Left renal pelvis (tissue), 4 donors: ENCODE measurements at regions not wholly inside any gene's neighbourhood (a gene's known extent, or its start where the extent isn't known, plus 50 kb on each side); places are given as distances from the start of the nearest gene placed in this dataset.

Source experiments
- DNase-seq, 4 donors: peaks; one replicate each; pipeline ENCODE4 v3.0.0-alpha.2; 2013; ENCODE audit warnings: low read depth in 4 of 4, low spot score in 3 of 4

DNA sequence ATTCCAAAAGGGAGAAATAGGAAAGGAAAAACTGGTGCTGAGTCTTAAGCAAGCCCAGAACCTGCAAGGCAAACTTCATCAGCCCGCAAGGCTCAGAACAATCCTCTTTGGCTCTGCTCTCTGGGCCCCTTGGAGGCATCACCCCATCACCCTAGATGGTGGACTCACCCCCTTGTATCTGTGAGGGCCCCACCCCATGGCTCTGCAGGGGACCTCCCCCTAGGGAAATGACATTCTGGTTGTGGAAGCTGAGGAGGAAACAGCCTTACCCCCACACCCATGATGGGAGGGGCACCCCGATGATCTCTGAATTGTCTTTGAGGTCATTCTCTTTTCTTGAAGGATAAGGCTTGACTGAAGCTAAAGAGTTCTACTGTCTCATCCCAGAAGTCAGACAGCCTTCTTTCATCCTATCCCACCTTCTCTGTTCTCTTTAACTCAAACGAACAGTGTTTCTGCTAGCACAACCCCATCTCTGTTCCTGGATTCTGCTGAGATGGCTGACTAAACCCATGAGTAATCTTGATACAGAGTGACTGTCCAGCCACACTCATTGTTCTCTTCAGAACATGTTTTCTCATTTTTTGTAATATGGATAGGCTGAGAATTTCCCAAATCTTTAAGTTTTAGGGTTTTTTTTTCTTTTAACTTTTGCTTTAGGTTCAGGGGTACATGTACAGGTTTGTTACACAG lies 492.1 kb upstream of the MYT1L start:
- no peak for DNase-seq

DNA sequence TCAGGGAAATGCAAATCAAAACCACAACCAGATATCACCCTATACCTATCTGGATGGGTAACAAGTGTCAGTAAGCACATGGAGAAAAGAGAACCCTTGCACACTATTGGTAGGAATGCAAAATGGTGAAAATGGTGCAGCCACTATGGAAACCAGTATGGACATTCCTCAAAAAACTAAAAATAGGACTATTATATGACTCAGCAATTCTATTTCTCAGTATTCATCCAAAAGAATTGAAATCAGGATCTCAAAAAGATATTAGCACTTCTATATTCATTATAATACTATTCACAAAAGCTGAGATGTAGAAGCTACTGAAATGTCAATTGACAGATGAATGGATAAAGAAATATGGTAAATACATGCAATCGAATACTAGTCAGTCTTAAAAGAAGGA lies 491.1 kb upstream of the MYT1L start:
- DNase-seq, result no peak

GRCh38 chr2:2812648-2813047 lies 481.6 kb upstream of the MYT1L start:
- no peak for DNase-seq

- no peak for DNase-seq
These were observed 481.0 kb upstream of the MYT1L start for GRCh38 chr2:2812117-2812516.

DNA sequence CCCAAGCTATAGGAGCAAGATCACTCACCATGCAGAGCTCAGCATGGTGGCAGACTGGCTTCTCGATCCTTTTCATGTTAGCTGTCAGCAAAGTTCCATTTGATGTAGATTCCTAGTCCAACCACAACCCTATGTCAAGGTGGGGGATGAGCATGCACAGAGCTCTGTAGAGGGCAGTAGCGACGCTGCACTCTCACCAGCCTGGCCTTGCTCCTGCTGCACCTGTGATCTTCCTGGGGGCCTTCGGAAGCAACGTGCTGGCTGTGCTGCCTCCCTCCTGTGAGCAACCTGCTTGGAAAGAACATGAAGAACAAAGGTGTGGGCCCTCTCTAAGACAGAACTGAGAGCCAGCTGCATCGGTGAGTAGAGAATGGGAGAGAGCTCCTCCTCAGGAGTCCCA lies 479.4 kb upstream of the MYT1L start:
- no peak for DNase-seq

GRCh38 chr2:2809771-2810170 lies 478.7 kb upstream of the MYT1L start:
- DNase-seq, result no peak

- no peak for DNase-seq
These were observed 477.5 kb upstream of the MYT1L start for GRCh38 chr2:2808551-2809058.

DNA sequence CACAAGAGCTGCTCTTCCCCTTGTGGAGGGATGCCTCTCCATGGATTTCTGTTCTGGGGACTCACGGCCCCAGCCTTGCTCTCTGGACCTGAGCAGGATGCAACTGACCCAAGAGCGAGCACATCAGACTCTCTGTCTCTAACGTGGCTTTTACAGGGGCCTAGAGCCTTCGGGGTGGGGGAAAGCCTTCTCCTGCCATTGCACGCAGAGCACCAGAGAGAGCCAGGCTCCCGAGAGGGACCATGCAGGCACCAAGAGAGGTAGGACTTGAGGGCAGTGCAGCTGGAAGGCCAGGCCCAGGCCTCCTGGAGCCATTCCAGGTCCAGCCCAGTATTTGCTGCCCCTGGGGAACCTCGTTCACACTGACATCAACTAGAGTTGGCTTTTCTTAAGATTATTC lies 475.6 kb upstream of the MYT1L start:
- DNase-seq, result no peak

DNA sequence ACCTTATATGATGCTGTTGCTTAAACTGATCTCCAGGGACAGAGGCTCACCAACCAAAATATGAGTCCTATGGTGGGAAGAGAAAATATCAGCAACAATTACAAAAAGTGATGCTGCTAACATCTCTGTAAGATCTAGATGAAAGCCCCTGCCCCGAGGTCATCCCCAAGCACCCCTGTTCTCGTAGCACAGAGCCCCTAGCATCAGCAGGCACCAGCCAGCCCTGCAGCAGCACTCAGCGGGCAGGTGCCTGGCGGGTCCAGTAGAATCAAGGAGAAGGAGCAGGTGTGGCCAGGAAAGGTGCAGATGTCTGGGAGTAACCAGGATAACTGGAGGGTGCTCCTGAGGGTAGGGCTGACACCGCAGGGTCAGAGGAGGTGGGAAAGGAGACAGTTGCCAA lies 474.2 kb upstream of the MYT1L start:
- no peak for DNase-seq

GRCh38 chr2:2804528-2804927 lies 473.5 kb upstream of the MYT1L start:
- DNase-seq, result no peak

DNA sequence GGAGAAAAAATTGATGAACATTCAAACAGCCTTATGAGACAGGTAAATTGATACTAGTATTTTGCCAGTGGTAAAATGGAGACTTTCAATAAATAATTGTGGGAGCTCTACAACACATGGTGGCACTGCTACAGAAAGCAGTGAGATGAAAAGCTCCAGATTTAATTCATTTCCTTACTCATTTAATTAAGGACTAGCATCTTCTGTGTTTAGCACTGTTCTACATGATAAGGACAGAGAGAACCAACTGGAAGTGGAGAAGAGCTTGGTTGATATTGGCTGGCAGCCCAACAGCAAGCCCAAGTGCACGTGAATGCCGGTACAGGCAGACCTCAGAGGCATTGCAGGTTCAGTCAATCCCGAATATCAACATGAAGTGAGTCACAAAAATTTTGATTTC lies 470.4 kb upstream of the MYT1L start:
- no peak for DNase-seq

DNA sequence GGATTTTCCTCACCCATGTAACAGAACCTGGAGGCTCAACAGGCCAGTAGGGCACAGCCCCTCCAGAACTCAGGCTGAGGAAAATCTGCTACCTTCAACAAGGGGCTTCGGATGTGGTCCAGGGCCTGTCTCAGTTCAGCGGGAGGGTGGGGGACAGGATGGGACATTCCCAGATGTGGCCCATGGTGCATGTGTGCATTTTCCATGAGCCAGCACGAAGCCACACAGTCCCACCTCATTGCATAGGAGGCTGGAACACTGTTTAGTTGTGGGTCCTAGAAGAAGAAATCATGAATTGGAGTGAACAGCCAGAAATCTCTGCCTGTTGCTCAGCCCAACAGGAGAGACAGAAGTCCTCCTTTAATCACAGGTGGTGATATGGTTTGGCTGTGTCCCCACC lies 469.6 kb upstream of the MYT1L start:
- DNase-seq, result no peak

- no peak for DNase-seq
These were observed 468.9 kb upstream of the MYT1L start for GRCh38 chr2:2800001-2800400.

DNA sequence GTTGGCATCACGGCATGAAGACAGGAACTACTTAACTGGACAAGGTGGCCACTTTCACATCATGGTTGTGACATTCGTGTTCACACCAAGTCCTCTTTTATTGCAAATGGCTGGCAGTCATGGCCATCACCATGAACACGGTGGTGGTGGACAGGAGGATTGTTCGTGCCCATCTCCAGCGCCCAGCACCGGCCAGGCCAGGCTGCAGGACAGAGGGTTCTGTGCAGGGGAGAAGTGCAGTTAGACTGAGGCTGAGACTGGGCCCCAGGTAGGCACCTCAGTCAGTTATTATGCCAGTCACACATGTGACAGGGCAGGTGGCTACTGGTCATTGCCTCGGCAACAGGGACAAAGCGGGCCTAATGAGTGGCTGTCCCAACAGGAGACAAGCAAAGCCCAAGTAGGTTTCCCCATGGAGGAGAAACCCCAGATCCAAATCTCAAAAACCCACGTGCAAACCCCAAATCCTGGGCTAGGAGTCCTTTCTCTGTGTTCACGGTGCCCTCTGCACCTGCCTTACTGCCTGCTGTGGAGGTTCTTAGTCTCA lies 468.1 kb upstream of the MYT1L start:
- DNase-seq, result no peak

GRCh38 chr2:2798337-2798736 lies 467.3 kb upstream of the MYT1L start:
- no peak for DNase-seq

DNA sequence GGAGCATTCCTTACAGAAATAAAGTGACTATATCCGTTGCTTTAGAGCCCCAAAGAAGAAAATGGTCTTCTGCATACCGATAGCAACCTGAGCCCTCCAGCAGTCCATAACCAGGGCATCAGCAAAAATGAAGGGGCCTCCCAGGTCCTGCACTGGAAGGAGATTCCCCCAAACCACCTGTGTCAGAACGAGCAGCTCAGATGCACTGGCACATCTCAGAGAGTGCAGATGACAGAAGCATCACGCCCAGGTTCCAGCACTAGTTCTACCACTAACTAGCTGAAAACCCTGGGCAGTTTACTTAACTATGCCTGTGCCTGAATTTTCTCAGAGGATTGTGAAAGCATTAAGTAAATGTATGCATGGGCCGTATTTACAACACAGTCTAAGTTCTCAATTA lies 466.7 kb upstream of the MYT1L start:
- DNase-seq, result no peak

GRCh38 chr2:2796207-2796606 lies 465.1 kb upstream of the MYT1L start:
- no peak for DNase-seq

GRCh38 chr2:2795438-2796091 lies 464.5 kb upstream of the MYT1L start:
- DNase-seq, result no peak

DNA sequence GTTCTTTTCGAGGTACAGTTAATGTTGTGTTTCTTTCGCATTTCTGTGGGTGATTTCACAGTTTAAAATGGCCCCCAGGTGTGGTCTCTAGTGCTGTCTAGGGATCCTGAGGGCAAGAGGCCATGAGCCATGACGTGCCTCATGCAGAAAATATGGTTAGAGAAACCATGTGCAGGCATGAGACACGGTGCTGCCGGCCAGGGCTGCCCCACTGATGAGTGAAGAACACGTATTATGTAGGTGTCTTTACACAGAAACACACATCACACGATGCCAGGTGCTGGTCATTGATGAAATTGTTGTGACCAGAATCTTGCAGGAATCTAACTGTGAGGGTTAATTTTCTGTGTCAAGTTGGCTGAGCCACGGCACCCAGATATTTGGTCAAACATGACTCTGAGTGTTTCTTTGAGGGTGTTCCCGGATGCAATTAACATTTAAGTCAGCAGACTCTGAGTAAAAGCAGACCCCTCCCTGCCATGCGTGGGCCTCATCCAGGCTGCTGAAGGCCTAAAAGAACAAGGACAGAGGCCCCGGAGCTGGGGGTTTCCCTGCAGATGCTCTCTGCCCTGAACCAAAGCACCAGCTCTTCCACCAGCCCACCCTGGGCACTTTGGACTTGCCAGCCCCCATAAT lies 463.0 kb upstream of the MYT1L start:
- no peak for DNase-seq

DNA sequence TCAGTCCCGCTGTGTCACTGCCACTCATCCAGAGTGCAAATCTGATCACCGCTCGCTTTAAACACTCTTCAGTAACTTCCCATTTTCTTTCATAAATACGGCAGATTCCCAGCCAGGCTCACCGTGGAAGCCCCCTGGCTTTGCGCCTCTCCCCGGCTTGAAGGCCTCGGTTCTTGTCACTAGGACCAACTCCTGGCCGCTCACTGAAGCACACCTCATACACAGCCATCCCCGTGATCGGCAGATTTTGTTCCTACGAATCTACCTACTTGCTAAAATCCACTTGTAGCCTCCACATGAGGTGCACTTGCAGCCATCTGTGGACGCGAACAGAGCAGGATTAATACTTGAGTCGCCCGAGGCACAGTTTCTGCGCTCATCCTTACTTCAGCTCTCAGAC lies 462.4 kb upstream of the MYT1L start:
- DNase-seq, result no peak

- no peak for DNase-seq
These were observed 460.5 kb upstream of the MYT1L start for GRCh38 chr2:2791606-2792005.

- no peak for DNase-seq
These were observed 460.0 kb upstream of the MYT1L start for GRCh38 chr2:2791031-2791430.
